Panc1 (cell line): ENCODE measurements at regions not wholly inside any gene's neighbourhood (a gene's known extent, or its start where the extent isn't known, plus 50 kb on each side); places are given as distances from the start of the nearest gene placed in this dataset.
"Not testable (repeated sequence)": the region's sequence is repeated elsewhere in the genome, so short reads cannot be mapped to it uniquely, and the experiment has no call there.

Source experiments
- CTCF ChIP-seq: fragments of 450-650 bp; IDR thresholded peaks from 2 replicates; pipeline ENCODE4 v1.5.1; 2017; ENCODE audit warnings: mild to moderate bottlenecking
- POLR2AphosphoS5 ChIP-seq: IDR thresholded peaks from 2 replicates; pipeline ENCODE4 v1.6.1; 2012; ENCODE audit warnings: mild to moderate bottlenecking, low read depth, low read length, moderate library complexity
- REST ChIP-seq, 2 experiments: IDR thresholded peaks; 2 replicates each; pipeline ENCODE4 v1.6.1; 2011 to 2012; ENCODE audit warnings: low read depth in 2 of 2, control low read depth in 1 of 2, low read length in 1 of 2, mild to moderate bottlenecking in 1 of 2, moderate library complexity in 1 of 2; ENCODE audit not compliant: insufficient read depth in 1 of 2
- SIN3A ChIP-seq: IDR thresholded peaks from 2 replicates; pipeline ENCODE4 v1.6.1; 2012; ENCODE audit warnings: low read depth, mild to moderate bottlenecking, low read length, moderate library complexity, borderline replicate concordance; ENCODE audit not compliant: insufficient read depth

GRCh38 chr4:4006356-4006755 is 220.4 kb downstream of the OTOP1 start:
- not testable (repeated sequence) for TF ChIP-seq CTCF; SIN3A; POLR2AphosphoS5; REST (IDR thresholded peaks at IDR 0.05; ENCODE audit: insufficient read depth in 1 of 2, low read depth in 2 of 2, low read length in 1 of 2)
